ENCODE measurements at regions not wholly inside any gene's neighbourhood (a gene's known extent, or its start where the extent isn't known, plus 50 kb on each side); places are given as distances from the start of the nearest gene placed in this dataset.

- no peaks in the 10 kb centered on the region for H4K20me1 ChIP-seq (ENCODE audit: low read length)
- ATAC-seq (no peak), DNase-seq (no peak)
- H3K4me2 ChIP-seq (ENCODE audit: low read length), result no peak overlapping the region
- no peaks in the 10 kb centered on the region for H3K4me1 ChIP-seq (ENCODE audit: insufficient read depth, low read length)
- no peak for TF ChIP-seq EZH2 (IDR thresholded peaks at IDR 0.05; ENCODE audit: low read length, unreplicated experiment)
- TF ChIP-seq CTCF (conservative IDR thresholded peaks at IDR 0.05; ENCODE audit: low read depth, low read length), result no peak
- TF ChIP-seq EZH2phosphoT487 (IDR thresholded peaks at IDR 0.05; ENCODE audit: borderline replicate concordance, low read length), result no peak
- no peaks in the 10 kb centered on the region for H3K9me3 ChIP-seq (ENCODE audit: low read length)
- no peaks in the 10 kb centered on the region for H3F3A ChIP-seq (ENCODE audit: low read length, unreplicated experiment)
- no TSS peak for BruUV-seq (replicated peaks)
- intact Hi-C loops (cut with micrococcal nuclease), result no loop called here
- H3K79me2 ChIP-seq (ENCODE audit: low read length), result no peaks in the 10 kb centered on the region
- ChIA-PET POLR2A (ENCODE audit: unreplicated experiment) (no interaction called here), CTCF (no interaction called here)
- no peaks in the 10 kb centered on the region for H3K27me3 ChIP-seq (ENCODE audit: low read length)
- no peaks in the 10 kb centered on the region for H3K9me2 ChIP-seq (replicated peaks; ENCODE audit: low read length)
- H3K9ac ChIP-seq (ENCODE audit: low read length), result no peak overlapping the region
- H3K27ac ChIP-seq (ENCODE audit: low read length), result no peak overlapping the region
- no peak overlapping the region for H2AFZ ChIP-seq (ENCODE audit: low read length)
- H3K4me3 ChIP-seq (ENCODE audit: low read length), result no peak overlapping the region
- H3K36me3 ChIP-seq (ENCODE audit: low read depth, low read length), result no peaks in the 10 kb centered on the region
These were observed 115.0 kb upstream of the MEF2C start for GRCh38 chr5:88997937-88998336.

DNA sequence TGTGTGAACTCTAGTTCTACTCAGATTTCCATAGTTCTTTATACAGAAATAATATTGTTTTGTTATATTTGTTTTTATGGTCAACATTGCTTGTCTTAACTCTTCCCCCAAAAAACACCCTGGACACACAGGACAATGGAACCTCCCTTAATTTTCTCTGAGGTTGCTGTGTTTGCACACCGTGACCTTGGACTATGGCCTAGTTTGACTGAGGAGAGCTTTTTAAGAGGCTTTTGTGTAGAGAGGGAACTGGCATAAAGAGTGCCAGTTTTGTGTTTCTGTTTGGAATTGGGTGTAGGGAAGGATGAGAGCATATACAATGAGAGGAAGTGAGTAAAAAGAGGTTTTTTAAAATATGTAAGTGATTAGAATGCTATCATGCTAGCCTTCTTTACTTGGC lies 101.1 kb upstream of the MEF2C start:
- BruUV-seq (replicated peaks), result no TSS peak
- no peak overlapping the region for H2AFZ ChIP-seq (ENCODE audit: low read length)
- H3K4me2 ChIP-seq (ENCODE audit: low read length), result no peak overlapping the region
- intact Hi-C loops (cut with micrococcal nuclease), result no loop called here
- H3K9me3 ChIP-seq (ENCODE audit: low read length), result no peaks in the 10 kb centered on the region
- peaks cover 6% of the 10 kb centered on the region; the same call in 1 of the 2 replicates for H3K4me1 ChIP-seq (ENCODE audit: insufficient read depth, low read length)
- ChIA-PET POLR2A (ENCODE audit: unreplicated experiment) (no interaction called here), CTCF (no interaction called here)
- no peaks in the 10 kb centered on the region for H3K27me3 ChIP-seq (ENCODE audit: low read length)
- ATAC-seq, result no peak
- H3K27ac ChIP-seq (ENCODE audit: low read length), result no peak overlapping the region
- no peaks in the 10 kb centered on the region for H3K9me2 ChIP-seq (replicated peaks; ENCODE audit: low read length)
- H3K9ac ChIP-seq (ENCODE audit: low read length), result no peak overlapping the region
- no peak for TF ChIP-seq CTCF (conservative IDR thresholded peaks at IDR 0.05; ENCODE audit: low read depth, low read length)
- TF ChIP-seq EZH2phosphoT487 (IDR thresholded peaks at IDR 0.05; ENCODE audit: borderline replicate concordance, low read length), result no peak
- no peak for TF ChIP-seq EZH2 (IDR thresholded peaks at IDR 0.05; ENCODE audit: low read length, unreplicated experiment)
- H3F3A ChIP-seq (ENCODE audit: low read length, unreplicated experiment), result no peaks in the 10 kb centered on the region
- H3K79me2 ChIP-seq (ENCODE audit: low read length), result no peaks in the 10 kb centered on the region
- no peak for DNase-seq
- H4K20me1 ChIP-seq (ENCODE audit: low read length), result no peaks in the 10 kb centered on the region
- H3K36me3 ChIP-seq (ENCODE audit: low read depth, low read length), result no peaks in the 10 kb centered on the region
- H3K4me3 ChIP-seq (ENCODE audit: low read length), result no peak overlapping the region

DNA sequence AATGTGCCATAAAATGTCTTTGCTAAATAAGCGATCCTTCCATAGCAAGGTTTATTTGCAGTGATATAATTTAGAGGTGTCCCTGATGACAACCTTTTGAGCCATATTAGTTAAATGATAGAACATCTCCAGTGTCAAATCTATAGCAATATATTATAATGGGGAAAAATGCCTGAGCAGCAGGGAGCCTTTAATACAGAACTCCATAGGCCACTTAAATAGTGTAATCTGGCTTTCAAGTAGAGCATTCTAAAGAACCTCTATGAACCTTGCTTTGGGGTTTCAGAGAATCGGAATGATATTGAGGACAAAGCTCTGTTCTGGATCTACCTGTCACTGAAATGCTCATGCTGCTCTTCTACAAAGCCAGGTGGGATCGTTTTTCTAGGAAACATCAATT lies 96.7 kb upstream of the MEF2C start:
- Histone ChIP-seq H3K9ac (ENCODE audit: low read length) (no peak overlapping the region), H3K4me1 (ENCODE audit: insufficient read depth, low read length) (peaks cover 15% of the 10 kb centered on the region), H3K79me2 (ENCODE audit: low read length) (no peaks in the 10 kb centered on the region), H3K4me3 (ENCODE audit: low read length) (no peak overlapping the region), H4K20me1 (ENCODE audit: low read length) (no peaks in the 10 kb centered on the region), H3F3A (ENCODE audit: low read length, unreplicated experiment) (no peaks in the 10 kb centered on the region), H3K36me3 (ENCODE audit: low read depth, low read length) (no peaks in the 10 kb centered on the region), H2AFZ (ENCODE audit: low read length) (no peak overlapping the region), H3K27me3 (ENCODE audit: low read length) (no peaks in the 10 kb centered on the region), H3K4me2 (ENCODE audit: low read length) (no peak overlapping the region), H3K9me2 (replicated peaks; ENCODE audit: low read length) (no peaks in the 10 kb centered on the region), H3K27ac (ENCODE audit: low read length) (no peak overlapping the region), H3K9me3 (ENCODE audit: low read length) (no peaks in the 10 kb centered on the region)
- ChIA-PET POLR2A (ENCODE audit: unreplicated experiment) (no interaction called here), CTCF (no interaction called here)
- no TSS peak for BruUV-seq (replicated peaks)
- intact Hi-C loops (cut with micrococcal nuclease), result no loop called here
- no peak for TF ChIP-seq CTCF (conservative IDR thresholded peaks at IDR 0.05; ENCODE audit: low read depth, low read length)
- TF ChIP-seq EZH2phosphoT487 (IDR thresholded peaks at IDR 0.05; ENCODE audit: borderline replicate concordance, low read length), result no peak
- TF ChIP-seq EZH2 (IDR thresholded peaks at IDR 0.05; ENCODE audit: low read length, unreplicated experiment), result no peak
- ATAC-seq (no peak), DNase-seq (no peak)

Measured in PC-3 (cell line).